HG02642 (cell line): ENCODE measurements at regions not wholly inside any gene's neighbourhood (a gene's known extent, or its start where the extent isn't known, plus 50 kb on each side); places are given as distances from the start of the nearest gene placed in this dataset.
"Not testable (repeated sequence)": the region's sequence is repeated elsewhere in the genome, so short reads cannot be mapped to it uniquely, and the experiment has no call there.

Experiments used
- ATAC-seq: cut with Tn5 transposase; IDR thresholded peaks from one replicate; pipeline ENCODE4 v1.9.1; 2021; ENCODE audit warnings: mild to moderate bottlenecking; ENCODE audit not compliant: unreplicated experiment, poor library complexity

DNA sequence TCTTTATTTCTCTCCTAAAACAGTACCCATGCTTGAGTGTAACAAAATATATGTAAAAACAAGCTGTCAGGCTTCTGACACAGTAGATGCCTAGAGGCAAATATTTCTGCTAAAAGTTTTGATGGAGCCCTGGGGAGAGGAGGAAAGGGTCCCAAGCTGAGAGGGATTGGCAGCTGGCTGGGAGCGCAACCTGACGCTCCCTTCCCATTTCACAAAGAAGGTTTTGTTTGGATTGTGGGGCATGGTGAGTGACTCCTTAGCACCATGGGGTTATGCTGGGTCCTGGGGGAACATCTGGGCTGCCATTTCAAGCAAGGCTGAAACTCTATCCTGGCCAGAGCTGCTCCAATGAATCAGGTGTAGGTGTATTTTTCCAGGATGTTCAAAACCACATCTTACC lies 720.5 kb downstream of the MAFB start:
- ATAC-seq: no peak

DNA sequence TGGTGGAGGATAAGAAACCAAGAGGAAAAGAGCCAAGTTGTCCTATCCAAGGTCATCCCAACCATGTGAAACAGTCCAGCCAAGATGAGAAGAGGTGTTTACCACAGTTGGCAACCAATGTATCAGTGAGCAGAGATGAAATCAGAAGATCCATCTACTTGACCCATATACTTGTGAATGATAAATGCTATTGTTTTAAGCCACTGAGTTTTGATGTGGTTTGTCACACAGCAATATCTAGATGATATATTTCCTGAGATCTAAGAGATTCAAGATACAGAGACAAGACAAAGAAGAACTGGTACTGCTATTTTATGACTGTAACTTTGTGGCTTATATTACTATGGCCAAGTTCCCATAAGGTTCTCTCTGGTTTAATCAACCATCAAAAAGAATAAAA lies 721.2 kb downstream of the MAFB start:
- no peak for ATAC-seq

DNA sequence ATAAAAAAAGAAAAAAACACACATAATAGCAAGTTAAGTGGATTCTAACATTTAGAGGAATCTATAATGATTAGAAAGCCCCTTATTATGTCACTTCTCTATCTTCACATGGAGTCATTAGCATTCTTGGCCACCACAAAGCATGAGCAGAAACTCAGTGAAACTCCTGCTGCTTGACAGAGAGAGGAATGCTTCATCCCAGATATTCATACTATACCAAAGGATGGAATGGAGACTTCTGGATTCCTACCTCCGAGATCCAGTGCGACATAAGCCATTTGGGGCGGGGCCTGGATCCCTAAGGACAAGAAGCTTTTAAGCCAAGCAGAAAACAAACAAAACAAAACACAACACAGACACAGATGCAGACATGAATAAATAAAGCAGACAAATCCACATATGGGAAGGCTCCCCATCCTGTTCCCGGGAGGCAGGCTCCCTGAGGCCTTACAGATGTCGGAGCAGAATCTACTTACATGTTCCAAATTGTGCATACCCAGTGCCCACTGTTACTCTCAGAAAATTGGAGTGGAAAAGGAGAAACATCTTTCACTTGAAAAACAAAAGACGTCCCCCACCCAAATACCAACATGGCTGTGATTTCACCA lies 727.3 kb downstream of the MAFB start:
- no peak for ATAC-seq

DNA sequence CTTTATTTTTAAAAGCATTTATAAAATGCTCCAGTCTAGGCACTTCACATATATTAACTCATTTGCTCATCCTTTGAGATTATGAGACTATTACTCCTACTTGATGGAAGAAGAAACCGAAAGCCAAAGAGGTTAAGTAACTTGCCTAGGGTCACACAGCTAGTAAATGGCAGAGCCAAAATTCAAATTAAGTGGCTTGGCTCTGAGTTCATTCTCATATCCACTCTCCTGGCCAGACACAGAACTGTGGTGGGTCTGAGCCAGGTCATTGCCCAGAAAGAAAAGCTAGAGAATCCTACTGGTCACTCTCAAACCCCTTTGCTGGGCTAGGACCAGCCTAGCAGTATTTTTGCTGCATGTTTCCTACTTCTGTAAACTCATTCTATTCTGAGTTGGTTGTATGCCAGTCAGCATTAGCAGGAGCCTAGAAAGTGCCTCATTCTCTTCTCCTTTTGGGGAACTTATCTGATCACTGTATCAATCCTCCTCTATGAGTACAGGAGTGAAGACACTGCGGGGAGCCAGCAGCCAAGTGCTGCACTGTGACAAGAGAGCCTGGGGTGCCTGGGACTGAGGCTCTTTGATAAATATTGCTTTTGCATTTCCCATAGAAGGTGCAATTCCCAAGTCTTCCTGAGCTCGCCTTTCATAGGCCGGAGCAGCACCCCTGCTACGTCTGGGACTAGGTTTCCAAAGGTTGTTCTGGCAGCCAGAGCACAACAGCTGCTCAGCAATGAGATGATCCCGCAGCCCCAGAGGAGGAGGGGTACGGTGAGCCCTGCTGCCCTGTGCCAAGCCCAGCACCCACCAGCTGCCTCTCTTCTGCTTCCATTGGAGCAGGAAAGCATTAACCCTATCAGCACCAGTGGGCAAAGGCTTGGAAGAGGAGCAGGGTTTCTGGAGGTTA lies 728.3 kb downstream of the MAFB start:
- no peak for ATAC-seq

DNA sequence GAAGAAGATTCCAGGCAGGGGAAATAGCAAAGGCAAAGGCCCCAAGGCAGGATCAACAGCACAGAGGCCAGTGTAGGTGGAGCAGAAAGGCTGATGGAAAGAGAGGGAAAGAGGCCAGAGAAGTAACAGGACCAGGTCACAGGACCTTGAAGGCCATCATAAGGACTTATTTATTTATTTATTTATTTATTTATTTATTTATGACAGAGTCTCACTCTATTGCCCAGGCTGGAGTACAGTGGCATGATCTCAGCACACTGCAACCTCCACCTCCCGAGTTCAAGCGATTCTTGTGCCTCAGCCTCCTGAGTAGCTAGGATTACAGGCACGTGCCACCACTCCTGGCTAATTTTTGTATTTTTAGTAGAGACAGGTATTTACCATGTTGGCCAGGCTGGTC lies 731.1 kb downstream of the MAFB start:
- not testable (repeated sequence) for ATAC-seq

DNA sequence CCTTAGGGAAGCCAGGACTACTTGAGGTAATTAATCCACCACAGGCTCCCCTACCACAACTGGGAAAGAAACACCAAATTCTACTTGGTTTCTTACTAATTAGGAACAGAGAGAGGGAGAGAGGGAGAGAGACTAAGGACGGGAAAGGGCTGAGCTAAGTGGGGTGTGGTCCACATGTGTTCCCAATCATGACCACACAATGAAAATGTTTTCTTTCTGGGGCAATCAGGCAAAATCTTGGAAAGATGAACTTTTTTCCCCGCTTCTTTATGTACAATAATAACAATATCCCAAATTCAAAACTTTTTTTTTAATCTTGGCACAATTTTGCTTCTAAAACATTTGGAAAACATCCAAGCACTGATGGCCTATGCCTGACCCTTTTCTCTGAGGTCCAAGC lies 734.4 kb downstream of the MAFB start:
- ATAC-seq: no peak

DNA sequence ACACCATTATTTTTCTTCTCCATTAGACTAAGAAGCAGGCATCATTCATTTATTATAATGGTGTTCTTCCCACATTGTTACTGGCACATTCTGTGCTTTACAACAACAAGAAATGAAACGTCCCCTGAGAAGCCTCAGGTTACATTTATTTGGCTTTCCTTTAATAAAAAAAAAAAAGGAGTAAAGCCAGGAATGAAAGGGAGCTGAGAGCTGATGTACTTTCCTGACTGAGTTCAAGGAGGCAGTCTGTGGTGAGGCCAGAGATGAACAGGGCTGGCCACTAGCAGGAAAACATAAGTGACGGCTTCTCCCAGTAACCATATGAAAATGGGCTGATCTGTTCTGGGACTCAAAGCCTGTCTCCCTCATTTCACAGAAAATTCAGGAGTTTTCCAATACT lies 742.1 kb downstream of the MAFB start:
- ATAC-seq: no peak

DNA sequence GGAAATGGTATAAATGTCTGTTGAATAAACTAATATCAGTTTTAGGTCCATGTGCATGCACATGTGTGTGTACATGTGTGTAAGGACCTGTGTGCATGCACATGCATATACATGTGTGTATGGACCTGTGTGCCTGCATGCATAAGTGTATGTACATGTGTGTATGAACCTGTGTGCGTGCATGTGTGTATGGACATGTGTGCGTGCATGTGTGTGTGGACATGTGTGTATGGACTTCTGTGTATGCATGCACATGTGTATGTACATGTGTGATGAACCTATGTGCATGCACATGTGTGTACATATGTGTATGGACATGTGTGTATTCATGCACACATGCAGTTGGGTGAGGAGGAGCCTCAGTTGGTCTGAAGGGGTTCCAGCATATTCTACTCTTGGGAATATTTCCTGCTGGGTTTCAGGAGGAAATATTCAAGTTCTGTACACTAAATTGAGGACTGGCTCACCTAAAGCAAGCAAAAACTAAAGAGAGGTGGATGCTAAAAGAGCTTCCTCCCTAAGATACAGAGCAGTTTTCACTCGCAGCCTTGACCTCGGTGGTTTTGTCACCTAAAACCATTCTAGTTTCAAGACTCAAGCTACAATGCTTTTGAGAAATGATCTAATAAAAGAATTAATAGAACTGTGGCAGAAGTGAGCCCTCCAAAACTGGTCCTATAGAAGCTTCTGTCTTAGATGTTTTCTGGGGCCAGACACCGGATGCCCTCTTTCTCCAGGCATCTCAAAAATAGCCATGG lies 742.8 kb downstream of the MAFB start:
- no peak for ATAC-seq

DNA sequence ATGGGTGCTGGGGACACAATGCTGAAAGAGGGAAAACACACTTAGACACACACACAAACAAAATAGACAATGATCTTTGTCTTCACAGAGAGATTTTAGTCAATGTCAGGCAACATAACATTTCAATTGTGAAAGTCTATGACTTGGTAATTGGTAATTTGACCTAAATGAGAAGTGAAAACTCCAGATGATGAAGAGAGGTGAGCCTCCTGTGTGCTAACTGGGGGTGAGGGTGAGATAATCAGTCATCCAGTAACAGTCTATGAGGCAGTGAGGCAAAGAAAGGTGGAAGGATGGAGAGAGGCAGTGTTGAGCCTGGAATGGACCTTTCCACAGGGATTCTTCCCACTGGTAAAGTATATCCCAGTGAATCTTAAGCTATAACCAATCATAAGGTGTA lies 744.2 kb downstream of the MAFB start:
- ATAC-seq: no peak

DNA sequence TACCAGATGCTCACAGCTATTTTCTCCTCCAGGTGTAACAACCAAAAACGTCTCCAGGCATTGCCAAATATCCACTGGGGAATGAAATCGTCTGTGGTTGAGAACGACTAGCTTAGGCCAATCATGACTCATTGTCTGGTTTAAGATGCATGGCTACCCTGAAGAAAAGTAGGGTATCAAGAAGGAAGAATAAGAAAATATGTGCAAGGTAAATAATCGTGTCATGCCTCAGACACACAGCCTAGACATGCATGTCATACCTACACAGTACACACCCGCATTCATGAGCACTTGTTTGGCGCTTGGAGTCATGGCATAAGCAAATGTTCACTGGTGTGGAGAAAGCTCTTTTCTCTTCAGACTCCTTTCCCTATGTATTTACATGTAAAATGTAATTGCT lies 745.7 kb downstream of the MAFB start:
- ATAC-seq: no peak

DNA sequence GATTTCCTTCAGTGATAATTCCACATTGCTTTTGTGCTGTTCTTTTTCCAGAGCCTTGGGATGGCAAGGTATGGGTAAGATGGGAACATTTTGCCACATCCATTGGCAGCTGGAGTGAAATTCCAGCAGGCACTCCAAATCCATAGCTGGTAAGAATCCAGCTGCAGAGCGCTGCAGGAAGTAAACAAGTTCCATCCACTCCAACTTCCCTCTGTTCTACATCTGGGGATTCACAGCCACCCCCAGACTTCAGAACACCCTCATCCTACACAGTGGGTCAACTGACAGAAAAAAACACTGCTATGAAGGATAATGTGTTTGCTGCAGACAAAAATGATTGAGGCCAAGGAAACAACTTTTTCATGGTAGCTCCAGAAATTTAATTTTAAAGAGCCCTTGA lies 747.8 kb downstream of the MAFB start:
- ATAC-seq: no peak

DNA sequence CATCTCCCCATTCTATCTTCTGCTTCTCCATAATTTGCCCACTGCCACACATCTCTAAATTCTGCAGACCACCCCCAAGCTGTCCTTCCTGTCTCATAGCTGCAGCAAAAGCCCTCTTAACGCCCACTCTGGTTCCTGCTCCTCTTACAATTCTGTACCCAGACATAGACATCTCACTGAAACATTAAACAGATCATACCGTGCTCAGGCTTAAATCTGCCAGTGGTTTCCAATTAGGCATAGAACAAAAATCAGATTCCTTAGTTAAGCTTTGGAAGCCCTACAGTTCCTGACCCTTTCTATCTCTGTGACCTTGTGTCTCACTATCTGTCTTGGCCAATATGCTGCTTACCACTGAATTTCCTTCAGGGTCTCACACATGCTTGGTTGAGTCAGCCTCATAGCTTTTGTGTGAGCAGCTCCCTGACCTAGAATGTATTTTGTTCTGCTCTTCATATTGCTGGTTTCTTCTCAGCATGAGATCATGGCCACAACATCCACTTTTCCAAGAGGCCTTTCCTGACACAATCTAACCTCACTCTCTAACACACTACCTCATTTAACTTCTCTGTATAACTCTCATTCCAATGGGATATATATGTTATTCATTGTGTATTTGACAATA lies 749.7 kb downstream of the MAFB start:
- ATAC-seq: no peak

DNA sequence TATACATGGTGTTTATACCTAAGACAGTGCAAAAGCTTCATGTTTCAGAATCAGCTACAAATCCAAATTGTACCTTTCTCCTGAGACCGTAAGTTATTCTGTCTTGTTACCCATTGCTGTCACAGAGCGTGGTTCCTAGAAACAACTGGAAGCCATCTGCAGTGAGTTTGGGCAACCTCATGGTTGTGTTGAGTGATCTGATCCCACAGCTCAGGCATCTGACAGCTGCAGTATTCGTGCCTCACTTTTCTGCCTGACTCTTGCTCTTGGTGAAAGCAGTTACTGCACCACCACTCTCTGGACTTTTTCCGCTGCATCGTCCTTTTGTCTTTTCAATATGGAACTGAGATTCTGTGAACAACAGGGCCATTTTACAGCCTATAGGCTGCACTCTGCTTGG lies 752.6 kb downstream of the MAFB start:
- no peak for ATAC-seq

DNA sequence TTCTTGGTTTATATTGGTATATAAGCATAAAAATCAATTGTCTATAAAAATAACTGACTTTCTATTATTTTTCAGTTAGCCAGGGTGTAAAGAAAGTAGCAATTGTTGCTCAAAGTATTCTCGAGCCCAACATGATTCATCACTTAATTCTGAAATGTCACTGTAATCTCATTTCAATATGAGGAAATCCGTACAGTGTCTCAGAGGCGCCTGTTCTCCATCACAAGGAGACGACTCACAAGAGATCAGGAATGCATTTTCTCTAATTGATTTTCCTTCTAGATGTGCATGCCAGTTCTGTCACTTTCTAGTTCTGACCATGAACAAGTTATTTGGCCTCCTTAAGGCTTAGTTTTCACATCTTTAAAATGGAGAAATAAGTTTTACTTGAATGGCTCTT lies 753.1 kb downstream of the MAFB start:
- ATAC-seq: no peak

DNA sequence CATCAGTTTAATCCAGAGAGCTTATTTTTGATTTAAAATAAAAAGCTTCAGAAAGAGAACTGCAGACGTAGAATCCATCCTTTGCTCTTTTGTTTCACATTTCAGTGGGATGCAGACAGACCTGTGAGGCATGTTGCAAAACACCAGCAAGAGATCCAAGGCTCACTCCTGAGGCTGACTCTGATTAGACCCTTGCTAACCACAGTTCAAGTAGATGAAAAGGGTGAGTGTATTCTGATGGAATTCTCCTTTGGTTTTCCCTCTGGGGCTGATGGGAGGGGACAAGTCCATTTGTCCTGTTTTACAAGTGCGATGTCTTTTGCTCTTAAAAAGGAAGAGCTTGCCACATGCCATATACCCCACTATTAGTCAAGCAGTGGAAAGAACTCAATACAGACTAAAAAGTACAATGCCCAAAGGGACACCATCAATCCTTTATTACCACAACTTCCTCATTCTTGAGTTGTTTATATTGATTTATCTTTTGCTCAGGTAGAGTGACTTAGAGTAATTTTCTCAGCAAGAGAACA lies 772.7 kb downstream of the MAFB start:
- no peak for ATAC-seq

DNA sequence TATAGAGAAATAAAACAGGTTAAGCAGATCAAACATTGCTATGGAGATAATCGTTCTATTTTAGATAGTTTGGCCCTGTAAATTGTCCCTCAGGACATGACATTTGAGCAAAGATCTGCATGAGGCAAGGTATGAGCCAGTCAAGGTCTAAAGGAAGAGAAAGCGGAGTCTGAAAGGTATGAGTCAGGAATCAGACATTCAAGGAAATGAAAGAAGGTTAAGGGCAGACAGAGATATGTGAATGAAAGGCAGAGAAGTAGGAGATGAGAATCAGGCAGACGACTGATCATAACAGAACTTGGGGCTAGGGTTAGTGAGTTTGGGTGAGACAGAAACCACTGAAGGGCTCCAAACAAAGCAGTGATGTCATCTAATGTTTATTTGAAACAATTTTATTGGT lies 775.8 kb downstream of the MAFB start:
- no peak for ATAC-seq

DNA sequence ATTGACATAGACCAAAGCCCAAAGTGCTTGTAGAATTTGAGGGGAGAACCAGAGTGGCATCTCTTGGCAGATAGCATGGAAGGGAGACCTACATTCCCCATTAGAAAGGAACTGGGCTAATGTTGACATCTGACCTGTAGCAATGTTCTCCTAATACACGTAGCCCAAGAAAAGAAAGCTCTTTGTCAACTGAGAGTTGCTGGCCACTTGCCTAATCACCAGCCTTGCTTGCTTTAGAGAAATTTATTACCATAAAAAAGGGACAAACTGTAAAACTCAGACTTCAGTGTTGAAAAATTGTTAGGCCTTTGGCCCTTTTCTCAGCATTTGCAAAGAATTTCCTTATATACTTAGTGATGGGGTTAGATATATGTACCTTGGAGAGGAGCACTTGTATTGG lies 777.5 kb downstream of the MAFB start:
- no peak for ATAC-seq

DNA sequence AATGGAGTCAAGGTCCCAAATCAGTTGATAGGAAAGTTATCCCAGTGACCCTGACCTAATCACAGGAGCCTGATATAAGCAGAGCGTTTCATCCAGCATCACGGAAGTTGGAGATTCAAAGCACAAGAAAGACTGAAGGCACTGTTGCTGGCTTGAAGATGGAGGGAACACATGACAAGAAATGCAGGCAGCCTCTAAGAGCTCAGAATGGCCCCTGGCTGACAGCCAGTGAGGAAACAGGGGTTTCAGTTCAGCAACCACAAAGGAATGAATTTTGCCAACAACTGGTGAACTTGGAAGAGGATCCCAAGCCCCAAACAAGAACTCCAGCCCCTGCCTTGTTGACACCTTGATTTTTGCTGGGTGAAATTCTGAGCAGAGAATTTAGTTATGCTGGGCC lies 778.5 kb downstream of the MAFB start:
- no peak for ATAC-seq

DNA sequence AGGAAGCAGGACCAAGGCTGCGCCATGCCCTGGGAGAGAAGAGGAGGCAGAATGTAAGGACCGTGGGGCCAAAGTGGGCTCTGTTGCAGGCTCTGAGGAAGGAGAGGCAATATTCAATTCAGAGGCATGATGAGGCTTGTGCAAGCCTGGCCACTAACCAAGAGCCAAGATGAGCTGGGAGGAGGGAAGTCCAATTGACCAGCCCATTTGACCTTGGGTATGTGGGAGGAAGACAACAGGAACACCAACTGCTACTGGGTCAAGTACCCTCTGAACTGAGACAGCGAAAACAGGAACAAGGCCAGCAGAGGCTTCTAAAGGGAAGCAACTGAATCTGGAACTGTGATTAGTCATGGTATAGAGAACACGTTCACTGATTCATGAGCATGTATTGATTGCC lies 779.6 kb downstream of the MAFB start:
- ATAC-seq: no peak

DNA sequence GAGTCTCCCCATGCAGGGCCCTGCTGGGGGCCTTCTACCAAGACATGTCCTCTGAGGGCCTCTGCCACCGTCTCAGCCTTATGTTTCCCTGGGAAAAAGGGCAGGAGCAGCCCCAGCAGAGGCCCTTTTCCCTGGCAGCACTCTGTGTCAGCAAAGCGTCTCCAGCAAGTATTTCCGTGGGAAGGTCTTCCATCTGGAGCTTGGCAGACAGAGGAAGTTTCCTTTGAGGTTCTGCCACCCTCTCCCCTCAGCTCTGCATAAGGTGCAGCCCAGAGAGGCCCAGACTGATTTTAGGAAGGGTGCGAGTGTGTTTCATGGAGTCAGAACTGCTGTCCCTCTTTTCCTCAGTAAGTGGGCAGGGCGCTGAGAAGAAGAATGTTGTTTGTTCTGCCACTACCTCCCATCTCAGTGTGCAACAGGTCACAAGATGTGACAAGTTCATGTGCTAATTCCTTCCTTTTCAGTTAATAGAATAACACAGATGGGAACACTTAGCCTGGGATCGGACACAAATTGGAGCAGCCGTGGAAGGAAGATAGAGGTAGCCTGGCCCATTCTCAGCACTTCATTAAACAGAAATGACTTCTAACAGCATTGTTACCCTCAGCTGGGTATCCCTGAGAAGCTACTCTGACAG lies 784.4 kb downstream of the MAFB start:
- no peak for ATAC-seq
